Esophagus (tissue), 2 donors: ENCODE measurements at regions not wholly inside any gene's neighbourhood (a gene's known extent, or its start where the extent isn't known, plus 50 kb on each side); places are given as distances from the start of the nearest gene placed in this dataset.

Source experiments
- H3K27ac ChIP-seq, 2 donors: one replicate each; pipeline ENCODE4 v1.5.1; 2013; ENCODE audit warnings: low read depth in 2 of 2, mild to moderate bottlenecking in 2 of 2, inconsistent platforms in 1 of 2, low read length in 1 of 2, moderate library complexity in 1 of 2
- H3K27me3 ChIP-seq, 2 donors: one replicate each; pipeline ENCODE4 v1.6.1; 2013; ENCODE audit warnings: low read length in 2 of 2, control low read depth in 1 of 2, mild to moderate bottlenecking in 1 of 2; ENCODE audit not compliant: insufficient read depth in 2 of 2, control insufficient read depth in 1 of 2
- H3K36me3 ChIP-seq, 2 donors: one replicate each; pipeline ENCODE4 v1.6.1; 2013; ENCODE audit warnings: low read length in 1 of 2; ENCODE audit not compliant: control insufficient read depth in 2 of 2, insufficient read depth in 2 of 2
- H3K4me1 ChIP-seq, 2 donors: one replicate each; pipeline ENCODE4 v1.6.1; 2013; ENCODE audit warnings: low read length in 1 of 2; ENCODE audit not compliant: control insufficient read depth in 2 of 2, insufficient read depth in 2 of 2
- H3K4me3 ChIP-seq, 2 donors: one replicate each; pipeline ENCODE4 v1.5.1; 2013; ENCODE audit warnings: low read length in 2 of 2, mild to moderate bottlenecking in 2 of 2, low read depth in 1 of 2, moderate library complexity in 1 of 2
- H3K9me3 ChIP-seq, 2 donors: one replicate each; pipeline ENCODE4 v1.6.1; 2013; ENCODE audit warnings: mild to moderate bottlenecking in 2 of 2, low read depth in 1 of 2, low read length in 1 of 2, moderate library complexity in 1 of 2; ENCODE audit not compliant: control insufficient read depth in 2 of 2, insufficient read depth in 1 of 2
- WGBS, 2 donors: extraction: QIAGEN DNeasy Blood & Tissue Kit; methylation state at CpG; one replicate each; pipeline ENCODE4 v1.1.7; 2013; 5-methylcytosine and 5-hydroxymethylcytosine counted together
- donor health status: healthy with polysubstance abuse.
- donor health status: Bipolar disorder and iron deficiency.

DNA sequence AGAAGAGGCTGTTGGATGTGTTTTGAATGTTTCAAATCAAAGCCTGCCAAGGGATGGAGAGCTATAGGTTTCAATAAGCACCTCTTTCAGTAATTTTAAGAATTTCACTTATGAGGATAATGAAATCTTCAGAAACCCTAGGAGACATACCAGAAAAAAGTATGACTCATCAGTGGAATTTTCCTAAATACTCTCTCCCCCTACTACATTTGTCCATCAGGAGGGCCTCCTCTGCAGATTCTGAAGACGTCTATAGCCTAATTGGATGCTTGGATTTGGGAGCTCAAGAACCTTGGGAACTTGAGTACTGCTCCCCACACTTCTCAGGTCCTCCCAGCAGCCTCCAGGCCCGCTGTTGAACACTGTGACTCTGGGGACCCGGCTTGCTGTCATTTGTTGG is 374.3 kb downstream of the SLC4A3 start:
- Histone ChIP-seq H3K36me3 (no peaks in the 10 kb centered on the region), H3K9me3 (no peaks in the 10 kb centered on the region), H3K27me3 (no peaks in the 10 kb centered on the region), H3K27ac (no peak overlapping the region), H3K4me3 (no peak overlapping the region), H3K4me1 (no peaks in the 10 kb centered on the region)
- 70 to 75% methylated on average over 3 of the region's 3 CpGs for WGBS, 2 donors

DNA sequence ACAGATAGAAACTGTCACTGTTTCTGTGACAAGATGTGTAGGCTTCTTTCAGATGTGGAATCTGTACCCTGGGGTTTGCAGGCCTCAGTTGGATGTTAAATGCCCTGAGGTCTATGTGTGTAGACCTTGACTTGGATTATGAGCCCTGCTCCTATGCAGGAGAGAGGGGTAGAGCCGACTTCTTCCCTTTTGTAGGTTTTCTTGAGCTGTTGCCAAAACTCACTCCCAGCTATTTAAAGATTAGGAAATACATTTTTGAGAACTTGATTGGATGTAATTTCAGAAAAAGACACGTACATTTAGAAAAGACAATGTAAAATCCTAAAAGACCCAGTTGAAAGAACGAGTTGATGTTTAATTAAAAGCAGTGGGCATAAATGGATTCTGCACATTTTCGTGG is 374.8 kb downstream of the SLC4A3 start:
- no peak overlapping the region for H3K4me3 ChIP-seq
- H3K4me1 ChIP-seq: no peaks in the 10 kb centered on the region
- H3K9me3 ChIP-seq: no peaks in the 10 kb centered on the region
- 72 to 78% methylated on average over 4 of the region's 4 CpGs for WGBS, 2 donors
- no peak overlapping the region for H3K27ac ChIP-seq
- H3K27me3 ChIP-seq: no peaks in the 10 kb centered on the region
- no peaks in the 10 kb centered on the region for H3K36me3 ChIP-seq

DNA sequence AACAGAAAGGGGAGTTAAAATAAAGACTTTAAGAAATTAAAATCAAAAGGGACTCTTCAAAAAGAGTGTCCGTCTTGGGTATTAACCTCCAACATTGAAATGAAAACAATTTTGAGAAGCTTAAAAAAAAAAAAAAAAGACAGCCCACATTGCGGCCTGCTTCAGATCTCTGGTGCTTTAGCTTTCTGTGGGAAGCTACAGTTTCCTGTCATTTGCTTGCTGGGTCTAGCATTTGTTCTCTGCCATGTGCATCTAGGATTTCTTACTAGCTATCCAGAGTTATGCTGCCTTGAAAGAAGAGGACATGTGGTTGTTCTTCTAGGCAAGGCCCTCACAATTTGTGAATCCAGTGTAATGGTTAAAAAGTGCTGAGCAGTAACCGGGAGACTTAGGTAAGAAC is 375.3 kb downstream of the SLC4A3 start:
- no peak overlapping the region for H3K27ac ChIP-seq
- no peaks in the 10 kb centered on the region for H3K27me3 ChIP-seq
- no peaks in the 10 kb centered on the region for H3K36me3 ChIP-seq
- H3K4me1 ChIP-seq: no peaks in the 10 kb centered on the region
- WGBS, 2 donors: 92 to 95% methylated on average over 3 of the region's 3 CpGs
- H3K4me3 ChIP-seq: no peak overlapping the region
- H3K9me3 ChIP-seq: no peaks in the 10 kb centered on the region

DNA sequence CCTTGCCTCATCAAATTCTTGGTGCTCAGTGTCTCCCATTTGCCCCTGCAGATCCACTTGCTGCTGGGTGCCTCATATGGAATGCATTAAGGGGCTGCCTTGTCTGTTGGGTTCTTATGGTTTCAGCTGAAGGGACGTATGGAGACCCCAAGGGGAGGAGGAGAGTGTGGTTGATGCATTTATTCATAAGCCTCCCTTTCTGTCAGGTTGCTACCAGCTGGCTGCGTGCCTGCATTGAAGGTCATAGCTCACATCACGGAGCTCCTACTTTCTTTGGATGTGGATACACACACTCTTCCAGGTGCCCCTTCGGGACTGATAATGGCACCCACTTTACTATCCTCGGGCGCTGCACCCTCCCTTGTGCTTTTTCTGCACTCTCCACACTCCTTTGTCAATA is 377.9 kb downstream of the SLC4A3 start:
- H3K27ac ChIP-seq: no peak overlapping the region
- H3K9me3 ChIP-seq: no peaks in the 10 kb centered on the region
- H3K36me3 ChIP-seq: no peaks in the 10 kb centered on the region
- H3K4me3 ChIP-seq: no peak overlapping the region
- no peaks in the 10 kb centered on the region for H3K27me3 ChIP-seq
- H3K4me1 ChIP-seq: no peaks in the 10 kb centered on the region
- 82 to 85% methylated on average over 6 of the region's 6 CpGs for WGBS, 2 donors

DNA sequence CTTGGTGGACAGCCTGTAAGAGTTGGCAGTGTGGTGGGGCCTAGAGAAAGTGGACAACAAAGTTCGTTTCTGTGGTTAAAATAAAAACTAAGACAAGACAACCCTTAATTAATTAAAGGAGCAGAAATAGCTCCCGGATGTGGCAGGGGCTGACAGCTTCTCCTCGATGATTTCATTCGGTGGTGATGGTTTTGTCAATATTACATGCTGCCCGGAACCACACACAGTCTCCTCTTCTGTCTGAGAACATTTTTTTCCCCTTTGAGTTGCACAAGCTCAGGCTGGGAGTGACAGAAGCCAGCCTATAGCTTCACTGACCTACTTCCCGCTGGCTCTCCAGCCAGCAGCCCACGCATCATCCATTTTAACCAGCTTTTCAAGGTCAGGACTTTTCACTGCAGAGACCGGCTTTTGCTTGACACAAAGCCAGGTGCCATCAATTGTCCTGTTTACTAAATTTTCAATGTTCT is 378.8 kb downstream of the SLC4A3 start:
- H3K36me3 ChIP-seq: no peaks in the 10 kb centered on the region
- WGBS, 2 donors: 52 to 62% methylated on average over 8 of the region's 8 CpGs
- no peaks in the 10 kb centered on the region for H3K27me3 ChIP-seq
- H3K4me1 ChIP-seq: no peaks in the 10 kb centered on the region
- no peak overlapping the region for H3K4me3 ChIP-seq
- H3K9me3 ChIP-seq: no peaks in the 10 kb centered on the region
- no peak overlapping the region for H3K27ac ChIP-seq

DNA sequence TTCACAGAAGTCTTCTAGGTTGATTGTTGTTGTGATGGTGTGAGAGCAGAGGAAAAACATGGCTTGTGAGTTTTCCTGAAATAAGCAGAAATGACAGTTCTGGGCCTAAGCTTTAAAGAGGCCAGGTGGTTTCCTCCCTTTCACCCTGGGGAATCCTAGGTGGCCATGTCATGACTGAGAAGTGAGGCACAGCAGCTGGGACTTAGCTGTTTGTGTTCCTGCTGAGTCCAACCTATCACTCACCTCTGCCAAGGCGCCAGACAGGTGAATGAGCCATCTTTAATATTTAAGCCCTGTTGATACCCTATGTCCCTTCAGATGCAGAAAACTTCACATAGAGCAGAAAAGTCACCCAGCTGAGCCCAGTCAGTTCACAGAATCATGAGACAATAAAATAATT is 384.4 kb downstream of the SLC4A3 start:
- Histone ChIP-seq H3K4me3 (no peak overlapping the region), H3K9me3 (no peaks in the 10 kb centered on the region), H3K27me3 (no peaks in the 10 kb centered on the region), H3K4me1 (no peaks in the 10 kb centered on the region), H3K27ac (no peak overlapping the region), H3K36me3 (no peaks in the 10 kb centered on the region)
- WGBS, 2 donors: 81 to 91% methylated on average over 1 of the region's 1 CpG

DNA sequence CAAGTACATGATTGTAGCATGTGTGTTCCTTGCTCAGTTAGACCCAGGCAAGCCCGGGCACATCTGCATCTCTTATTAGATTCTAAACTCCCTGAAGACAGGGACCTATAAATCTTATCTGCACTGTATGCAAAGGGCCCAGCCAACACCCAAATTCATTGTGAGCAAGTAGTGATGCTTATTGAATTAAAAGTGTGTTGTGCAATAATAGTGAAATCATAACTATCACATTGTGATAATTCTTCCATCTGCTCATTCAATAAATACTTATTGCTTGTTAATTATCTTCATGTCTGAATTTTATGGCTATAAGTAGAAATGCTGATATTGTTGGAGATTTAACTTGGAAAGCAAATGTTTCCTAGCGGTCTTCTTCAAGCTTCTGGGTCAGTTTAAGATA is 387.5 kb downstream of the SLC4A3 start:
- Histone ChIP-seq H3K4me3 (no peak overlapping the region), H3K27ac (no peak overlapping the region), H3K4me1 (no peaks in the 10 kb centered on the region), H3K9me3 (no peaks in the 10 kb centered on the region), H3K36me3 (no peaks in the 10 kb centered on the region), H3K27me3 (no peaks in the 10 kb centered on the region)
- 83 to 90% methylated on average over 2 of the region's 2 CpGs for WGBS, 2 donors

DNA sequence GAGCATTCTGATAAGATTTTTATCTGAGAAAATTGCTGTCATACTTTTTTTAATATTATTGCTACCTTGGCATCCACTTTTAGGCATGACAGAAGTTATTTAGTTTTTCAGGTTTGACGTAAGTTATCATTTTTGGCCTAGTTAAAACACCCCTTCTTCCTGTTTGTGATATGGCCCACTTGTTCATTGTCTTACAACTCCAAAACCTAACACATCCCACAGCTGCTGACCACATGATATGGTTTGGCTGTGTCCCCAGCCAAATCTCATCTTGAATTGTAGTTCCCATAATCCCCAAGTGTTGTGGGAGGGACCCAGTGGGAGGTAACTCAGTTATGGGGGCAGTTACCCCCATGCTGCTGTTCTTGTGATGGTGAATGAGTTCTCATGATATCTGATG is 388.1 kb downstream of the SLC4A3 start:
- Histone ChIP-seq H3K4me1 (no peaks in the 10 kb centered on the region), H3K27ac (no peak overlapping the region), H3K27me3 (no peaks in the 10 kb centered on the region), H3K36me3 (no peaks in the 10 kb centered on the region), H3K9me3 (no peaks in the 10 kb centered on the region), H3K4me3 (no peak overlapping the region)
- WGBS, 2 donors: 65 to 81% methylated on average over 1 of the region's 1 CpG

DNA sequence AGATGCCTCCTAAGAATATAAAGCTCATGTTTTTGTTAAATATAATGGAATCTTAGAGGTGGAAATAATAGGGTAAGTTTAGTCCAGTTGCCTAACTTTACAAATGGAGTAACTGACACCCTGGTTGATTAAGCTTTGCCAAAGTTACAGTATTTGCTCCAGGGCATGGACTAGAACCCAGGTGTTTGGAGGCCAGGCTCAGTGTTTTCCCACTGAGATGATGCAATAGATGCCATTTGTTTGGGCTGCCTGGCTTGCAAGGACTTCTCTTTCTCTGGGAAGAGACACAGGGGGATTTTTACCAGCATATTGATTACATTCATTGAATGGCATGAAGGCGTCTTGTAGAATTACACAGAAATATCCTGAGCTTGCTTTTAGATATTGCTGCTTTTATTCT is 397.8 kb downstream of the SLC4A3 start:
- WGBS, 2 donors: 51 to 67% methylated on average over 1 of the region's 1 CpG
- Histone ChIP-seq H3K4me3 (no peak overlapping the region), H3K36me3 (no peaks in the 10 kb centered on the region), H3K27me3 (no peaks in the 10 kb centered on the region), H3K4me1 (no peaks in the 10 kb centered on the region), H3K27ac (no peak overlapping the region), H3K9me3 (no peaks in the 10 kb centered on the region)

DNA sequence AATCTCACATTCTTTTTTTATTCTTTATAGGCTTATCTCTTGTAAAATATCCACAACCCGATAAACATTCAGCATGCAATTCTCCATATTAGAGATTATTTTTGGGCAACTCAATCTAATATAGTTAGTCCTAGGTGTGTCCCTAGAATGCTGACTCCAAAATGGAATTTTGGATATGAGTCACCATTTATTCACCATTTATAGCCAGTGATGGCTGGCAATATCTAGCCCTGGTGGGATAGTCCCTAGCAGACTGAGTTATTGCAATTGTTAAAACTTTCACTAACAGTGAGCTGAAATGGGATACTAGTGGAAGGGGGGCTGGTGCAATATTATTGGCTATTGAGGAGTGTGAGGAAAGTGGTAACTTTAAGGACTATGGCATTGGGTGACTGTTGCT is 401.6 kb downstream of the SLC4A3 start:
- WGBS, 2 donors: 87 to 99% methylated on average over 1 of the region's 1 CpG
- Histone ChIP-seq H3K27me3 (no peaks in the 10 kb centered on the region), H3K9me3 (no peaks in the 10 kb centered on the region), H3K27ac (no peak overlapping the region), H3K36me3 (no peaks in the 10 kb centered on the region), H3K4me1 (no peaks in the 10 kb centered on the region), H3K4me3 (no peak overlapping the region)
